Keratinocyte (primary cell): ENCODE measurements at regions not wholly inside any gene's neighbourhood (a gene's known extent, or its start where the extent isn't known, plus 50 kb on each side); places are given as distances from the start of the nearest gene placed in this dataset.
"Not testable (repeated sequence)": the region's sequence is repeated elsewhere in the genome, so short reads cannot be mapped to it uniquely, and the experiment has no call there.

ENCODE experiments used
- EZH2 ChIP-seq: IDR thresholded peaks from one replicate; pipeline ENCODE4 v1.6.1; 2012; ENCODE audit warnings: inconsistent platforms, mild to moderate bottlenecking, low read length, moderate library complexity
- TF ChIP-seq, protein P1 (sequence below), 3 experiments: IDR thresholded peaks in 1 of 3; conservative IDR thresholded peaks in 1 of 3; optimal IDR thresholded peaks in 1 of 3; 2 replicates in 2 of 3; 3 replicates in 1 of 3; pipeline versions ENCODE3 to v1.5.1; 2011; ENCODE audit warnings: low read length in 3 of 3, mild to moderate bottlenecking in 3 of 3, moderate library complexity in 2 of 3, control low read depth in 1 of 3, inconsistent platforms in 1 of 3; ENCODE audit not compliant: insufficient read depth in 2 of 3; ENCODE audit errors: extremely low read depth in 1 of 3

DNA sequence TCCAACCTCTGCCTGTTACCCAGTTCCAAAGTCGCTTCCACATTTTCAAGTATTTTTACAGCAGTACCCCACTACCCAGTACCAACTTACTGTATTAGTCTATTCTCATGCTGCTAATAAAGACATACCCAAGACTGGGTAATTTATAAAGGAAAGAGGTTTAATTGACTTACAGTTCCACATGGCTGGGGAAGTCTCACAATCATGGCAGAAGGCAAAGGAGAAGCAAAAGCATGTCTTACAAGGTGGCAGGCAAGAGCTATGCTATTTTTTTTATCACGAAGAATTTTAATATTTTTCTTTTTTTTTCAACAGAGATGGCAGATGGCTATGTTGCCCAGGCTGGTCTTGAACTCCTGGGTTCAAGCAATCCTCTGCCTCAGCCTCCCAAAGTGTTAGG, 171.3 kb downstream of the MAIP1 start:
- TF ChIP-seq, protein P1, sequence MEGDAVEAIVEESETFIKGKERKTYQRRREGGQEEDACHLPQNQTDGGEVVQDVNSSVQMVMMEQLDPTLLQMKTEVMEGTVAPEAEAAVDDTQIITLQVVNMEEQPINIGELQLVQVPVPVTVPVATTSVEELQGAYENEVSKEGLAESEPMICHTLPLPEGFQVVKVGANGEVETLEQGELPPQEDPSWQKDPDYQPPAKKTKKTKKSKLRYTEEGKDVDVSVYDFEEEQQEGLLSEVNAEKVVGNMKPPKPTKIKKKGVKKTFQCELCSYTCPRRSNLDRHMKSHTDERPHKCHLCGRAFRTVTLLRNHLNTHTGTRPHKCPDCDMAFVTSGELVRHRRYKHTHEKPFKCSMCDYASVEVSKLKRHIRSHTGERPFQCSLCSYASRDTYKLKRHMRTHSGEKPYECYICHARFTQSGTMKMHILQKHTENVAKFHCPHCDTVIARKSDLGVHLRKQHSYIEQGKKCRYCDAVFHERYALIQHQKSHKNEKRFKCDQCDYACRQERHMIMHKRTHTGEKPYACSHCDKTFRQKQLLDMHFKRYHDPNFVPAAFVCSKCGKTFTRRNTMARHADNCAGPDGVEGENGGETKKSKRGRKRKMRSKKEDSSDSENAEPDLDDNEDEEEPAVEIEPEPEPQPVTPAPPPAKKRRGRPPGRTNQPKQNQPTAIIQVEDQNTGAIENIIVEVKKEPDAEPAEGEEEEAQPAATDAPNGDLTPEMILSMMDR (optimal IDR thresholded peaks at IDR 0.05 in 1 of 3, IDR thresholded peaks at IDR 0.05 in 1 of 3, conservative IDR thresholded peaks at IDR 0.05 in 1 of 3; ENCODE audit: extremely low read depth in 1 of 3, insufficient read depth in 2 of 3, low read length in 3 of 3), result not testable (repeated sequence)
- TF ChIP-seq EZH2, result not testable (repeated sequence)
